GM18502 (cell line): ENCODE measurements at regions not wholly inside any gene's neighbourhood (a gene's known extent, or its start where the extent isn't known, plus 50 kb on each side); places are given as distances from the start of the nearest gene placed in this dataset.
"Not testable (repeated sequence)": the region's sequence is repeated elsewhere in the genome, so short reads cannot be mapped to it uniquely, and the experiment has no call there.

Experiments
- ATAC-seq: cut with Tn5 transposase; IDR thresholded peaks from one replicate; pipeline ENCODE4 v1.9.1; 2021; ENCODE audit warnings: mild to moderate bottlenecking; ENCODE audit not compliant: unreplicated experiment, poor library complexity

DNA sequence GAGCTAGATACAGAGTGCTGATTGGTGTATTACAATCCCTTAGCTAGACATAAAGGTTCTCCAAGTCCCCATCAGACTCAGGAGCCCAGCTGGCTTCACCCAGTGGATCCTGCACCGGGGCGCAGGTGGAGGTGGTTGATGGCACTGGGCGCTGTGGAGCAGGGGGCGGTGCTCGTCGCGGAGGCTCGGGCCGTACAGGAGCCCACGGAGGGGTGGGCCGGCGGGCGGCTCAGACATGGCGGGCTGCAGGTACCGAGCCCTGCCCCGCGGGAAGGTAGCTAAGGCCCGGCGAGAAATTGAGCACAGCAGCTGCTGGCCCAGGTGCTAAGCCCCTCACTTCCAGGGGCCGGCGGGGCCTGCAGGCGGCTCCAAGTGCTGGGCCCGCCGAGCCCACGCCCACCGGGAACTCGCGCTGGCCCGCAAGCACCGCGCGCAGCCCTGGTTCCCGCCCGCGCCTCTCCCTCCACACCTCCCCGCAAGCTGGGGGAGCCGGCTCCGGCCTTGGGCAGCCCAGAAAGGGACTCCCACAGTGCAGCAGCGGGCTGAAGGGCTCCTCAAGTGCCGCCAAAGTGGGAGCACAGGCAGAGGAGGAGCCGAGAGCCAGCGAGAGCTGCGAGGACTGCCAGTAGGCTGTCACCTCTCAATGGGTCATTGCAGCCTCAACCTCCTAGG lies 96.4 kb upstream of the MYO10 start:
- not testable (repeated sequence) for ATAC-seq

DNA sequence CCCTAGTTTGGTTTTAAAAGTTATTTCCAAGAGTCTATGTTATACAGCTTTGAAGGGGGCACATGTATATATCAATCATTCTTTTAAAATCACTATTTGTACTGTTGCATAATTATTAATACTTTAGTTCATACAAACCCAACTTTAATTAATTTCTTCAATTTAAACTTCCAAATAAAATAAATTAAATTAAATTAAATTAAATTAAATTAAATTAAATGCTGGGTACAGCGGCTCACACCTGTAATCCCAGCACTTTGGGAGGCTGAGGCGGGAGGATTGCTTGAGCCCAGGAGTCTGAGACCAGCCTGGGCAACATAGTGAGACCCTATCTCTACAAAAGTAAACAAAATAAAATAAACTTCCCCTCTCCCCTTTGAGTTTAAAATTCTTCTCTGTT lies 98.9 kb upstream of the MYO10 start:
- not testable (repeated sequence) for ATAC-seq

DNA sequence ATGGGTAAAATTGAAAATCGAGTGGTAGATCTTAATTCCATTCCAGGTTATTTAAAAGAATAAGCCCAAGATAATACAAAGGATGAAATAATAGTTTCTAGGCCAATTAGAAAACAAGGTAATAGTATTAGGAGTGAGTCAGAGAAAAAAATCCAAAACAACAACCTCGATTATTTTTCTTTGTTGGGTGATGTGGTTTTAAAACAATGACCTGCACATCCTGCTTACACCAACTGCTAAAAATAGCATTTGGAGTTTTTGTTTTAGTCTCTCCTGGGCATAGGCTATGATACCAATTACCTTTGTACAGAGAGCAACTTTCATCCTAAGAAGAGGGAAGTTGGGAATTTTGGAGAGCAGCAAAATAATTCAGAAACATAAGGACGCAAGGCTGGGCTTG lies 101.7 kb upstream of the MYO10 start:
- ATAC-seq, result no peak

DNA sequence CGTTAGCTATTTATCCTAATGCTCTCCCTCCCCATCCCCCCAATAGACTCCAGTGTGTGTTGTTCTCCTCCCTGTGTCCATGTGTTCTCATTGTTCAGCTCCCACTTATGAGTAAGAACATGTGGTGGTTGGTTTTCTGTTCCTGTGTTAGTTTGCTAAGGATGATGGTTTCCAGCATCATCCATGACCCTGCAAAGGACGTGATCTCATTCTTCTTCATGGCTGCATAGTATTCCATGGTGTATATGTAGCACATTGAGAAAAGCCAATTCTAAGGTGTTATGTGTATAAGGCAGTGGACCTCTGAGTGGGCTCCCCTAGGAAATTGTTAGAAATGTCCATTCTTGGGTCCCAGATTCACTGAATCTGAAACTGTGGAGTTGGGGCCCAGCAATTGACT lies 103.1 kb upstream of the MYO10 start:
- ATAC-seq, result no peak

DNA sequence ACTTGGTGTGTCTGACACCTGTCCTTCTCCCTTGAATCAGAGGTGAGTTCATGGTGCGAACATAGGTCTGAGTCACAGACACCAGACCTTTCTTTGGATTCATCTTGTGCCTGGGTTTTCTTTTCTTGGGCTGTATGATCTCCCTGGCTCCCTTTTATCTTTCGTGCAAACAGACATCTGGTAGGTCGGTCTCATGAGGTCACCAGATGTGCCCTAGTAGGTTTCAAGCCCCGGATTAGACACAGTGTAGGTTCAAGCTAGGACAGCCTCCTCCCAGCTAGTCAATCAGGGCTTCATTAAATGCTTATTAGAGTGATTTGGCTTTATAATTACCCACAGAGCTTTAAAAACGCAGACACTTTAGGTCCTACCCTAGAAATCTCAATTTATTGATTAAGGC lies 106.0 kb upstream of the MYO10 start:
- no peak for ATAC-seq

DNA sequence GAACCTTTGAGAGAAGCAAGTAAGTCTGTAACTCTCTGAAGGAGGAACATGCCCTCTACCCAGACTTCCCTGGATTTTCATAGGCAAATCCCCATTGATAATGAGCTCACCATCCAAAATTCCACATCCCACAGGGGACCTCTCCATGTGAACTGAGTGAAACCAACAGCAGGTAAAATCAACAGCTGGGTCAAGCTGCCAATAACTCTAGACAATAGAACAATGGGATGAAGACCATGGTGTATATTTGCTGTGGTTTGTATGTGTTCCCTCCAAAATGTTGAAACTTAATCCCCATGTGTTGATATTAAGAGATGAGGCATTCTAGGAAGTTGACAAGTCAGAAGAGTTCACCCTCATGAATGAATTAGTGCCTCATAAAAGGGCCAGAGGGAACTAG lies 110.2 kb upstream of the MYO10 start:
- ATAC-seq, result no peak

DNA sequence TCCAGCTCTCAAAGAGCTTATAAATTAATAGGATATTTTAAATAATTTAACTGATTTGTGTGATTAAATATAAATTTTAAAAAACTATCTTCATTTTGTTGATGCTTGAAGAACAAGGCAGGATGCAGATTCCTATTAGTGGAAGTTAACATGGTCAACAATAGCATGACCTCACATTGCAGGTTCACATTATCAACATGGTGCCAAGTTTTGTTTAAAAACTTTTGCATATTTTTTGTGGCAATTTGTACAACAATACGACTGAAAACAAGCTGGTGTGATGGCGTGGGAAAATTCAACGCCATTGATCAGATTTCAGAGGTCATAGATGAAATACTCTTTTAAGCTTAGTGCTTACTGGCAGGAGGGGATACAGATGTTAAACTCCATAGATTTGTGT lies 114.1 kb upstream of the MYO10 start:
- no peak for ATAC-seq

DNA sequence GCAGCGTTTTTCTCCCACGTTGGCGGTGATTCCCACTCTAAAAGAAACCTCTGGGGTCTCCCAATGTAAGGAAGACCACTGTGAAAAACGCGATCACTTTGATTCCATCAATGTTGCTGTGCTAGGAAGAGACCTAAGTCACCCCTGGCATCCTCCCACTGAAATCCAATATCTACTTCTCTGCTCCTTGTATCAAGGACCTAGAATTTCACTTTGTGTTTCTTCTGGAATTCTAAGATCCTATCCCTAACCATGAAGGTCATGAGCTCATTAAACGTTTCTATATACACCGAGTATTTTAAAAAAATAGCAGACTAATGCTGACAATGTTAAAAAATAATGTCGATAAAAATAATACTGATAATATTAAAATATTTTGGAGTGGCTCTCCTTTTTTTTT lies 118.8 kb upstream of the MYO10 start:
- ATAC-seq, result no peak

DNA sequence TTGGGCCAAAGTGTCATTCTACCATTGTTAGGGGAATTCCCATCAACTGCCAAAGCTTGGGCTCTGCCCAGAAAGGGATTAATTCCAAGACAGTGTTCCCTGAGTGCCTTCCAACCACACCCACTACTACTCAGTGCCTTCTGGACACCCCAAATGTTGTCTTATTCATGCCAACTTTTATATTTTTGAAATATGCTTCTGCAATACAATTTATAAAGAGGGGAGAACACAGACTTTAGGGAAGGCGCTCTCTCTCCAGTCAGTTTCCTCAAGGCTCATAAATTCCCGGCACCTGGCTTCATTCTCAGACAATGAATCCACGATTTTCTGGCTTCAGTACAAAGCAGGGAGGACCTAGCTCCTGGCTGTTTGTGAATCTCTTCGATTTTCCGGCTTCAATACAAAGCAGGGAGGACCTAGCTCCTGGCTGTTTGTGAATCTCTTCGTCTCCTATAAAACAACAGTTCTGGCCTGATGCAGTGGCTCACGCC lies 120.1 kb upstream of the MYO10 start:
- no peak for ATAC-seq

DNA sequence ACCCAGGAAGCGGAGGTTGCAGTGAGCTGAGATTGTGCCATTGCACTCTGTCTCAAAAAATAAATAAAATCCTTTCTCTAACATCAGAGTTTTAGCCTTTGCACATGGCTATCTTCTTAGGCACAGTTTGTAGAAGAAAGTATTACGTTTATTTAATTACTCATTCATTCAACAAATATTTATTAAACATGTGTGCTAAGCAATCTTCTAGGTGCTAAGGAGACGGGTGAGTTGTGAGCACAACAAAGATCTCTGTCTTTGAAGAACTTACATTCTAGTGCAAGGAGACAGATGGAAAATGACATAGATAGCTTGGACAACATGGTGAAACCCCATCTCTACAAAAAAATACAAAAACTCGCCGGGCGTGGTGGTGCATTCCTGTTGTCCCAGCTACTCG lies 122.3 kb upstream of the MYO10 start:
- ATAC-seq, result no peak

DNA sequence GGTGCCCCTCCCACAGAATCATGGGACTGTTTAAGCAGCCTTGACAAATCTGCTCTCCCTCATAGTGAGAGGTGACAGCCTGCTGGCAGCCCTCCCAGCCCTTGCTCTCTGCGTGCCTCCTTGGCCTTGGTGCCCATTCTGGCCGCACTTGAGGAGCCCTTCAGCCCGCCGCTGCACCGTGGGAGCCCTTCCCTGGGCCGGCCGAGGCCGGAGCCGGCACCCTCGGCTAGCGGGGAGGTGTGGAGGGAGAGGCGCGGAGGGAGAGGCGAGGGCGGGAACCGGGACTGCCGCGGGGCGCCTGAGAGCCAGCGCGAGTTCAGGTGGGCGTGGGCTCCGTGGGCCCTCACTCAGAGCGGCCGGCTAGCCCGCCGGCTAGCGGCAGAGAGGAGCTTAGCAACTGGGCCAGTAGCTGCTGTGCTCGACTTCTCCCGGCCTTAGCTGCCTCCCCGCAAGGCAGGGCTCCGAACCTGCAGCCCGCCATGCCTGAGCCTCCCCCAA lies 125.9 kb upstream of the MYO10 start:
- ATAC-seq, result no peak

DNA sequence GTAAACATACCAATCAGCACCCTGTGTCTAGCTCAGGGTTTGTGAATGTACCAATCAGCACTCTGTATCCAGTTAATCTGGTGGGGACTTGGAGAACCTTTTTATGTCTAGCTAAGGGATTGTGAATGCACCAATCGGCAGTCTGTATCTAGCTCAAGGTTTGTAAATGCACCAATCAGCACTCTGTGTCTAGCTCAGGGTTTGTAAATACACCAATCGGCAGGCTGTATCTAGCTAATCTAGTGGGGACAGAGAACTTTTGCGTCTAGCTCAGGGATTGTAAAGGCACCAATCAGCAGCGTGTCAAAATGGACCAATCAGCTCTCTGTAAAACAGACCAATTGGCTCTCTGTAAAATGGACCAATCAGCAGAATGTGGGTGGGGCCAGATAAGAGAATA lies 126.7 kb upstream of the MYO10 start:
- ATAC-seq, result not testable (repeated sequence)

DNA sequence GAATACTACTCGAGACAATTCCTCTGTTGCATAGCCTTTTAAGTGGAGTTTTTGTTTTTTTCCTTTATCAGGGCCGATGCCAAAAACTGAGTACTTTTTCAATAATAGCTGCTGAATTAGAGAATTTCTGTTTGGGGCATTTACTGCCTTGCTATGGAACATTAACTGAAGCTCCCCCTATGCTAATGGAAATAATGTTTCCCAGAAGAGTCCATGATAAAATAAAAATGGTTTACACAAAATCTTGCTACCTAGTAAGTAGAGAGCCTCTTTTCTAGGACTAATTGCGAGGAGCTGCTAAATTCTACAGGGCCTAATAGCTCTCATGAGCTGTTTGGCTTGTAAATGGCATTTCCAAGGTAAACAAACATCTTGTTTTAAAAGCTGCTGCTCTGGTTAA lies 128.2 kb upstream of the MYO10 start:
- ATAC-seq, result no peak

DNA sequence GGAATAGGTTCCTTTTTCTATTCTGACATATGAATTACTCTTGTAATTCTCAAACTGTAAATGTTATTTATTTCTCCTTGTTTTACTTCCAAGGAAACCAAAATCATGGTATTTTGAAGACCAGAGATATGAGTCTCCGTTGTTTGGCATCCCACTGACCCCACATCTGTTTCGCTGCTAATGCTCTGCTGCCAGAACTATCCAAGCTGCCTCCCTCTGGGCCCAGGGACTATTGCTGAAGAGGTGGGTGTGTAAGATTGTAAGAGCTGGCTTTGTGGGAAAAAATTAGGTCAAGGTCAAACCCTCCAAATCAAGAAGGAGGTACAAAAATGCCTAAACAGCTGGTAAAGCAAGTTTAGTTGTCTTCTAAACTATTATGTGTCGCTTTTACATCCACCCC lies 129.4 kb upstream of the MYO10 start:
- no peak for ATAC-seq

DNA sequence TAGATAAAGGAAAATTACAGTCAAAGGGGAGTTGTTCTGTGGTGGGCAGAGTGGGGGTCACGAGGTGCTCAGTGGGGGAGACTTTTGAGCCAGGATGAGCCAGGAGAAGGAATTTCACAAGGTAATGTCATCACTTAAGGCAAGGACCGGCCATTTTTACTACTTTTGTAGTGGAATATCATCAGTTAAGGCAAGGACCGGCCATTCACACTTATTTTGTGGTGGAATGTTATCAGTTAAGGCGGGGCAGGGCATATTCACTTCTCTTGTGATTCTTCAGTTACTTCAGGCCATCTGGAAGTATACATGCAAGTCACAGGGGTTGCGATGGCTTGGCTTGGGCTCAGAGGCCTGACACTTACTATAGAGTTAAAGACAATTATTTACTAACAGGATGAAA lies 129.9 kb upstream of the MYO10 start:
- not testable (repeated sequence) for ATAC-seq

DNA sequence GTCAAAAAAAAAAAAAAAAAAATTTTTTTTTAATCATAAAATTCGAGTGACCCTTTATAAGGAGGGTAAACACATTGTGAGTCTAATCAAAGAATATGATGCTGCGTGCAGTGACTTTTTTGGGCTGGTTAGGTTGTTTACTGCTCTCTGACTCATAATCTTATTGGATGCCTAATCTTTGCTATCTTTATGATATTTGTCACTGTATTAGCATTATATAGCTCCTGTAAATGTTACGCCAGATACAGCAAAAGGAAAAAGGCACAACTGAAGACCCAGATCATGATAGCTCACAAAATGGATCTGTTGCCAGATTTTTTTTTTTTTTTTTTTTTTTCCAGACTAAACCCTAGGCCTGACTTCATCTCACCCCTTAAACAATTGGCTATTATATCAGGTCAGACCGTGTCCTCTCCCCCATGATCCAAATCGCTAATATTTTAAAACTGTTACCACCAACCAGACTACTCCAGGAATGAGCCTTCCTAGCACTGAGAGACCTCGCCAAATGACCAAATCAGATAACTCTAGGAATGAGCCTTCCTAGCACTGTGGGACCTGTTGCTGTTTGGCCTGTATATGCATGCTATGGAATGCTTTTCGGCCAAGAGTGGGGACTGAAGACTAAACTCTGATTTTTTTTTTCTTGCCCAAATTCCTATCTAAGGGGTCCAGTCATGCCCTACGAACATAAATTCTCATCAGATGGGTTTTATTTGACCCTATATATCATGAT lies 131.7 kb upstream of the MYO10 start:
- no peak for ATAC-seq

DNA sequence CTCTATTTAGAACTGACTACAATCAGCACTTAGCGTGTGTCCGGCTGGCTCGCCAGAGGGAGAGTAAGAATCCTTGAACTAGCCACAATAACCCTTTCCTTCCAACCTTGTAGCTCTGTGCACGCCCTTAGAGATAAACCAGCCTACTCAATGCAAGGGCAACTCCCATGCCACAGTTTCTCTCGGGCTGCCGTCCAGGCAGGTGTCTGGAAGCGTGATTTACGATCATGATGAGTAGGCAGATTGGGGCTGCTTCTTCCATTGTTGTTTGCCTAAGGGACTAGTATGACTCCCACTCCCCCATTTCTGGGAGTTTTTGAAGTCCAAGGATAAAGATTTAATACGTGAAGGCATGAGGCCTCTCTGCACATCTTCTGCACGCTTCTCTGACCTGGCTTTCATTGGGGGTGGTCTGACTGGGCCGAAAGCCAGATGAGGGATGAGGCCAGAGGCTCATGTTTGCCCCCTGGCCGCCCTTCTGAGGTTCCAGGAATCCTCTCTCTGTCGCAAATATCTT lies 134.0 kb upstream of the MYO10 start:
- ATAC-seq, result no peak

DNA sequence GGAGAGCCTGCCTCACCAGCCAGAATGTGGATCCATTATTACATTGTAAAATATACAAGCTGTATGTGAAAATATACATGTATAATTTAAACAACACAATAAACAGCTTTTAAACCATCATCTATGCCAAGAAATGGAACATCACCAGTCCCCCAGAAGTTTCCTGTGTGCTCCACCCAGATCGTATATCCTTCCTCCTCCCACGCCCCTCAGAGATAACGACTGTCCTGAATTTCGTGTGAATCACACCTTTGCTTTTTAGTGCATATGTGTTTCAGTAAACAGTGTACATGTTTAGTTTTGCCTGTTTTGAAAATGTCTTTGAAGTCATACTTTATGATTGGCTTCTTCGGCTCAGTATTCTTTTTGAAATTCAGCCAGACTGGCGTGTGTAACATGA lies 134.6 kb upstream of the MYO10 start:
- ATAC-seq, result no peak

DNA sequence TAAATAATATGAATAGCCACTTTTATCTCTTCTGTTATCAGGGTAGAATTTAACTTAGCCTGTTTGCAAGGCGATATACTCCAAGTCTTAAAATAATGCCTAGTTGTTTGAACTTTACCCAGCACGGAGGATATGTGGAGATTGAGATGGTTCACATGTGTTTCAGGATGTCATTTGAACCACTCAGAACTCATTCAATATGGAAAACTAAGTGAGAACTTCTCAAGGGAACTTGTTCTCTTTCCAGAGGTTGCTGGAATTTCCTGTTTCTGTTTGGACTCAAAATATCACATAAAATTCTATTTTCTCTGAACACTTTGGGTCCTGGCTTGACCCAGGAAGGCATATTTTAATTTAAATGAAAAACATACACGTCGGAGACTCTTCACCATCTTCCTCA lies 139.1 kb upstream of the MYO10 start:
- ATAC-seq, result no peak

DNA sequence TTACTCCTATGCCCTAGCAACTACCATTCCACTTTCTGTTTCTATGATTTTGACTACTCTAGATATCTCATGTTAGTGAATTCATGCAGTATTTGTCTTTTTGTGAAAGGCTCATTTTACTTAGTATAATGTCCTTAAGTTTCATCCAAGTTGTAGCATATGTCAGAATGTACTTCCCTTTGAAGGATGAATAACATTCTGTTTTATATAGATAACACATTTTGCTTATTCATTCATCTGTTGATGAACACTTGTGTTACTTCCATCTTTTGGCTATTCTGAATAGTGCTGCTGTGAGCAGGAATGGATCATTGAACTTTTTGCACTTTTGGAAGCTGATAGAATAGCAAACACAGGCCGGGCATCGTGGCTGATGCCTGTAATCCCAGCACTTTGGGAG lies 140.2 kb upstream of the MYO10 start:
- no peak for ATAC-seq

DNA sequence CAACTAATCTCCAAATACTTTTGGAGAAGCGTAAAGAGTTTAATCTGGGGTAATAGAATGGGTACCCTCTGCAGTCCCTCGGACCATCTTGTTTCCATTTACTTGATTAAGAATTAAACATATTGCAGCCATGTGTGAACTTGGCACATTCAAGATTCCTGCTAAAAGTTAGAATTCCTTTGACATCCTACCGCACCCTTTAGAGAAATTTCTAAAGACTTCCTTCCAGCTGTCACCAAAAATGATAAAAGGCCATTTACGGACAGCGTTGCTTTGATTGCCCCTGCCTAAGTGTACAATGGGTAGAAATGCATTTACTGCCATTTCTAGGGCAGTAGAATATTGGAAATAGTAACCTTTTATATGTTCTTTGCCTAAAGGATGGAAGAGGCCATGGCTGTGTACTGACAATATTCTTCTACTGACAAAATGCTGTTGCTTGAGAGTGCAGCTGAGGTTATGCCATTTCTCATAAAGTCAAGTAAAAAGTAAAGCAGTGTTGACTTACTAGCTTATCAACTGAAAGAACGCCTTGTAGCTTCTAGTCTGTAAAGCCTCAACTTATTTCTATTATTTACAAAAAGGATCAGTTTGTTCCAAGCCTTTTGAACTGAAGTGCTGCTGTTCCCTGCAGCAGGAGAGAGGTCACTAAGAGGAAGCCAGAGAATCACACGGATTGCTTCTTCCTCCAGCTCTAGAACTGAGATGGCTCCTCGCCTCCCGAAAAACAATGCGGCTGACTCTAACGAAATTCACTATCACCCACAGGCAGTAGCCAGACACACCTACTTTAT lies 139.8 kb upstream of the BASP1 start:
- no peak for ATAC-seq
